Hindlimb muscle (tissue), 1 donor: ENCODE measurements at regions not wholly inside any gene's neighbourhood (a gene's known extent, or its start where the extent isn't known, plus 50 kb on each side); places are given as distances from the start of the nearest gene placed in this dataset.
"Not testable (repeated sequence)": the region's sequence is repeated elsewhere in the genome, so short reads cannot be mapped to it uniquely, and the experiment has no call there.

Experiments used
- DNase-seq: peaks from one replicate; pipeline ENCODE4 v3.0.0-alpha.2; 2013

DNA sequence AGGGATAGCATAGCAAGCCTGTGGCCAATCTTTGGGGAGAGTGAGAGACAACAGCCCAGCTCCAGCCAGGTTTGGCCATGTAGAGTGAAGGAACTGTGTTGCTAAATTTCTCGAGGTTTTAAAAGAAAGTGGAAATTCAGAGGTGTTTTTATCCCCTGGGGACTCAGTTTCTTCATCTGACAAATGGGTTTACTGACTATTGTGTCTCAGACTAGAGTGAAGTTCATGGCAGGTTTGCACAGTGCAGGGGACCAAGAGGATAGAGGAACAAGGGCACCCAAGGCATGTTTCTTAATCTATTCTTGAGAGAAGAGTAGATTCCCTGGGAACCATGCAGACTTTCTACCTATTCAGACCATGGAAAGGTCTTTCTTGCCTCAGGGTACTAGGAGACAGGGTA, 555.8 kb upstream of the C16orf82 start:
- DNase-seq, result no peak

DNA sequence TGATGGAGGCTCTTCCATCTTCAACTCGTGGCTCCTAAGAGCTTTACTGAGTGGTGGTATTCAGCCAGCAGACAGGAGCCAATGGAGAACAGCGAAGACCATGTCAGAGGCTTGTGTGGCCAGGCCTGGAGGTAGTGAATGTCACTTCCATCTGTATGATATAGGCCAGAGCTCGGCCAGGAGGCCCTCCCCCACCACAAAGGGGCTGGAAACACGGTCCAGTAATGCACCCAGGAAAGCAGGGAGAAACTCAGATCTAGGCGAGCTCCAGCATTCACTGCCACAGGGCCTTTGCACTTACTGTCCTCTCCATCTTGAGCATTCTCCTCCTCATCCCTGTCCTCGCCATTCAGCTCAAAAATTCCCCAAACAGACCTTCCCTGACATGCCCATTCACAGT, 555.3 kb upstream of the C16orf82 start:
- no peak for DNase-seq

GRCh38 chr16:26521626-26522025, 545.1 kb upstream of the C16orf82 start:
- no peak for DNase-seq

DNA sequence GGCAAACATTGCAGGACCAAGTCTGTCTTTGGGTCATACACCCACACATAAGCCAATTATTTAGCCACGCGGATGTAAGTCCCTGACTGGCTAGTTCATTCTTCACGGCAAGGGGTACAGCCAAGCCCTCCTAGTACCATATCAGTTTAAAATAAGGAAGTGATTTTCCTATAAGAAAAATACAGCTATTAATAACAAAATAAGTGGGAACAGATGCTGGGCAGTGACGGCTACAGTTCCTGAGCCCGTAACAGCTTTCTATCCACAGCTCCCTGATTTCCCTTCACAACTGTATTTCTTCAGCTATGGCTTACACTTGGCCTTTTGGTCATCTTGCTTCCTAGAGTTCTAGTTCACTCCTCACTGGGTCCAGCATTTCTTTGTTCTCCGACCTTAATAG, 542.4 kb upstream of the C16orf82 start:
- peak; percentile 17 for DNase-seq

GRCh38 chr16:26524846-26525245, 541.9 kb upstream of the C16orf82 start:
- no peak for DNase-seq

GRCh38 chr16:26525856-26526255, 540.9 kb upstream of the C16orf82 start:
- no peak for DNase-seq

DNA sequence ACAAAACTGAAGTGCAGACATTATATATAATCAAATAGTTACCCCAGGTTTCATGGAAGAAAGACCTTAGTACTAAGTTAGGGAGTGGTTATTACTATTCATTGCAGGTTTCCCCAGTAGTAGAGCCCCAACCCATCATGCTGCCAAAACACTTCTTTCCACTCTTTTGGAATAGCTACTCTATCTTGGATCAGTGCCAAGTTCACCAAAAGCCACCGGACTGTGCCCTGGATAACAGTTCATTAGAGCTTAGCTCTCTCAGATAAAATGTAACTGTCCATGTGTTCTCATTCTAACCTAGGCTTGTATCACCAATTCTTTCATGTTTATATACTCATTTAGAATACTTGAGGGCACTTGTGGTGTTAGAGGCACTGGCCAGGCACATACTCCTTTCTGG, 540.1 kb upstream of the C16orf82 start:
- DNase-seq, result no peak

DNA sequence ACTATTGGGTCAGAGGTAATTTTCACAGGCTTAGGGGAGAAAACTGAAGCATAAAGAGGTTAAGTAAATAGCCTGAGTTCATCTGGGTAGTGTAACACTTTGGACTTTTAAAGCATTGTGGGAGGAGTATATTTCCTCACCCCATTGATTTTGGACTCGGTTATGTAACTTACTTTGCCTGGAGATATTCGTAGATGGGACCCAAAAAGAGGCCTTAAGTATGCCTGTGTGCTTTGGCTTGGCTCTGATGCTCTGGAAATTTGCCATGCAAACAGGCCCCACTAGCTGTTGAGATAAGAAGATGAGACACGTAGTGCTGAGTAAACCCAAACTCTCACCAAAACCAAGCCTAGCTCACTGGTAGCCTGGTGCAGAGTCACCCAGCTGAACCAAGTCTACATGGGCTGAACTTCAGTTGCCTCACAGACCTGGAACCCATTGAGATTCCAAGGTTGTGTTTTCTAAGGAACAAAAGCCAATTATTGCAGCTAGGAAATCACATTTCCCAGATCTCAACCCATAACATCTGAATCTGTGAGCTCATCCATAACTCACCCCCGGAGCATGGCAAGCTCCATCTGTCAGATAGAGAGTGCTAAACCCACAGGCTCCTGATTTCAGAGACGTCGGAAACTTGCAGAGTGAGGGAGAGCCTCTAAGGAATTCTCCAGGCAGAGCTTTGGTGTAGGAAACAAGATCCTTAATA, 536.0 kb upstream of the C16orf82 start:
- DNase-seq, result no peak

GRCh38 chr16:26531290-26531730, 535.4 kb upstream of the C16orf82 start:
- no peak for DNase-seq

DNA sequence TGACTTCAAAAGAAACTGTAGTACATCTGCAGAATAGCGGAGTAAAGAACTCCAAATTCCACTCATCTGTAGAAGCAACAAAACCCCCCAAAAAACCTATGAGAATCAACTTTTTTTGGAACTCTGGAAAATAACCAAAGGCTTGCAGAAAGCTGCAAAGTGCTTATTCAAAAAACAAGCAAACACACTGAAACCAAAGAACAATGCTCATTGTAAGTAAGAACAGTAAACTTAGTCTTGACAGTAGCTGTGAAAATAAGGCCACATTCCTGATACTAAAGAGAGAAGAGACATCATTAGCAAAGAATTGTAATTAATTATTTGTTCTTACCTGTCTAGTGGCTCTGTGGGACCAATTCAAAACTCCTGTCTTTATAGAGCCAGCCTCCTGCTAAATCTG, 534.3 kb upstream of the C16orf82 start:
- DNase-seq, result no peak

- no peak for DNase-seq
Observed at GRCh38 chr16:26542198-26542597, 524.5 kb upstream of the C16orf82 start.

GRCh38 chr16:26546573-26546972, 520.2 kb upstream of the C16orf82 start:
- DNase-seq, result no peak

- no peak for DNase-seq
Observed at GRCh38 chr16:26547681-26548080, 519.0 kb upstream of the C16orf82 start.

DNA sequence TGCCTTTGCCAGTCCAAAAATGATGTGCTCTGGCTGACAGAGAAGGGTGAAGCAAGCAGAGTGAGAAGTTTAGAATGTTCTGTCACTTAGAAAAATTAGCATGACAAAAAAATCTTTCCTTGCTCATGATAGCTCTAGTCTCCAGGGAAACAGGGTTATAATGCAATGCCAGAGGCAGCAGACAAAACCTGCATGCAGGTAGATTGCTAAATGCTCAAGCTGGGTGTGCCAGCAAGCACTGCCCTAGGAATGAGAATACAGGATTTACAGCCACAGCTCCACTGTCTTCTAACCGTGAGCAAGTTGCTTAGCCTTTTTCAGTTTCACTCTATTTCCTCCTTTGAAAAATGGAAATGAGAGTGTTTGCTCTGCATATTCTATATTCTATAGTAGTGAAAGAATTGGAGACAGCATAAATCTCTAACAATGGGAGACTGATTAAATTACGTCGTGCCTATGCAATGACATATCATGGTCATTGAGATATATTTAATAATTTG, 516.6 kb upstream of the C16orf82 start:
- DNase-seq, result no peak

- DNase-seq, result no peak
Observed at GRCh38 chr16:26554030-26554429, 512.7 kb upstream of the C16orf82 start.

DNA sequence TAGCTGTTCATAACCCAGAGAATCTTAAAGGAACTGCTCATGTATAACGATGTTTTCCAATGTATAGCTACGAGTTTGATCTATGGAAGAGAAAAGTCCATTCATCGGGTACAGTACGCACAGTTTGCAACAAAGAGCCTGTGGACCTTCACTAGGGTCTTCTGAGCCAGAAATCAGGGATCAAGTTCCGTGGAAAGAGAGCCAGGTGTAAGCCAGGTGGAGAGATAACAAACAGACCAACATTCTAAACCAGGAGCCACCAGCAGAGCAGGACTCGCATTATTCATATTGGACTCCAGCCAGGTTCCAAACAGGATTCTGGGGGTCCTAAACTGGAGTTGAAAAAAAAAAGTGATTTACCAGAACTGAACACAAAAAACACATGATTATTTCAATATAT, 505.4 kb upstream of the C16orf82 start:
- no peak for DNase-seq

DNA sequence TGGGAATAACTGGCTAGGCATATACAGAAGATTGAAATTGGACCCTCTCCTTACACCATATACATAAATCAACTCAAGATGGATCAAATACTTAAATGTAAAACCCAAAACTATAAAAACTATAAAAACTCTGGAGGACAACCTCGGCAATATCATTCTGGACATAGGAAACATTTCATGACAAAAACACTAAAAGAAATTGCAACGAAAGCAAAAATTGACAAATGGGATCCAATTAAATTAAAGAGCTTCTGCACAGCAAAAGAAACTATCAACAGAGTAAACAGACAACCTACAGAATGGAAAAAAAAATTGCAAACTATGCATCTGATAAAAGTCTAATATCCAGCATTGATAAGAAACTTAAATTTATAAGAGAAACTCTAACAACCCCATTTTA, 503.7 kb upstream of the C16orf82 start:
- DNase-seq, result no peak

- DNase-seq, result no peak
Observed at GRCh38 chr16:26567356-26567755, 499.4 kb upstream of the C16orf82 start.

DNA sequence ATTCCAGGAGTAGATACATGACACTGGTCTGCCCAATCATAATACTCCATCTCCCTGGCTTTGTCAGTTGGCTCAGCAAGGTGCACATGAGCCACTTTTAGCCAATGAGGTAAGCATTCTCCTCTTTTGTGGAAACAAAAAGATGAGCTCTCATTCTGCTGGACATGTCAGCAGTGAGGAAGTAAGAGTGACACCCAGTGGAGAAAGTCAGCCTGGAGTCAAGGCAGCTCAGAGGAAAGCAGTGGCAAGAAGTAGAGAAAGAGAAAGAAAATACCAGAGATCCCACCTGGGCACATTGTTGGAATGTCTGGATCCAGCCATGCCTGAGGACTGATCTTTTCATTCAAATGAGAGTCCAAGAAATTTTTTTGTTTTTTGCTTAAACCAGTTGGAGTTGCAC, 496.9 kb upstream of the C16orf82 start:
- peak; percentile 36 for DNase-seq

DNA sequence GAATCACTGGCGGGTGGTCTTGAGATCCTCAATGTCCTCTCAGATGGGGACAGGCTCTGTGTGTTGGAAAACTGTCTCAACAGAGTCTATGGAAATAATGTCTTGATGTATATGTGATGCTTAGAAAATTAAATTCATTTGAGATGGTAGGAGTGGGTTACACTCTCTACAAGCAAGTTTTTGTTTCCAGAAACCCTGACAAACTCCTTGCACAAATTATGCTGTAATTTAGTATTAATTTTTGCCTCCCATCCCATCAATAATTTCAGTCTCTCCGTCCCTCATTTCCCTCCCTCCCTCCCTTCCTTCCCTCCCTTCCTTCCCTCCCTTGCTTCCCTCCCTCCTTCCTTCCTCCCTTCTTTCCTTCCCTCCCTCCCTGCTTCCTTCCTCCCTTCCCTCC, 488.0 kb upstream of the C16orf82 start:
- DNase-seq, result no peak

GRCh38 chr16:26583803-26584202, 482.9 kb upstream of the C16orf82 start:
- DNase-seq, result no peak

GRCh38 chr16:26593700-26594099, 473.0 kb upstream of the C16orf82 start:
- no peak for DNase-seq

DNA sequence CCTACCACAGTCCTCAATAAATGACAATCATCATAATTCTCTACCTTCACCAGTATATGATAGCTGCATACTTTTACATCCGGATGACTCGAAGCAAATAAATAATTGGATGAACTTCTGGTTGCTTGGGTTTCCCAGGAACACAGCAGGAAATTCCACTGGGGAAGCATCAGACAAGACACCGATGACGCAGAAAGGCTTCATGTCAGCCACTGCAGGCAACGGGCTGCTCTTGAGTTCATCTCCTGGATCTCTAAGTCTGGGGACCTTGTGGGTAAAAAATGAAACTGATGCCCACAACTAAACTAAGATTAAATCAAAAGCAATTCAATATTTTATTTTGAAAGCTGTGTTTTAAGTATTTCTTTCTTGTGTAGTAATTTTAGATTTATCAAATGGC, 472.1 kb upstream of the C16orf82 start:
- no peak for DNase-seq

DNA sequence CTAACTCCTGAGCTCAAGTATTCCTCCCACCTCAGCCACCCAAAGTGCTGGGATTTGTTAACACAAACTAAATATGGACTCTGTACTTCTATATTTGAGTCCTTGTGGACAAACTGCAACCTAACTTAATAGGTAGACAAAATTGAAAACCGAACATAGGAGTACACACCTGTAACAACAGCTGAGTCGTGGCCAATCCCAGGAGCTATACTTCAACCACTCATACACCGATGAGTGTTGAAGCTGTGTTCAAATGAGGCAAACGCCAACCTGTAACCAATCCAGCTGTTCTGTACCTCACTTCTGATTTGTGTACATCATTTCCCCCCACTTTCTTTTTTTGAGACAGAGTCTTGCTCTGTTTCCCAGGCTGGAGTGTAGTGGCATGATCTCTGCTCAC, 471.5 kb upstream of the C16orf82 start:
- DNase-seq, result no peak

DNA sequence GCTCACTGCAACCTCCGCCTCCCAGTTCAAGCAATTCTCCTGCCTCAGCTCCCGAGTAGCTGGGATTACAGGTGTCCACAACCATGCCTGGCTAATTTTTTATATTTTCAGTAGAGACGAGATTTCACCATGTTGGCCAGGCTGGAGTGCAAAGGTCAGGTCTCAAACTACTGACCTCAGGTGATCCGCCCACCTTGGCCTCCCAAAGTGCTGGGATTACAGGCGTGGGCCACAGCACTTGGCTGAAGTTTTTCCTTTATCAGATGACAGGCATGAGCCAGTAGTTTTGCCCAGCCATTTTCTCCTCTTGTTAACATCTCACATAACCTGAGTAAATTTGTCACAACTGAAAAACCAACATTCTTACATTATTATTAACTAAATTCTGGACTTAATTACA, 470.7 kb upstream of the C16orf82 start:
- not testable (repeated sequence) for DNase-seq
